H1 (cell line): ENCODE measurements at regions not wholly inside any gene's neighbourhood (a gene's known extent, or its start where the extent isn't known, plus 50 kb on each side); places are given as distances from the start of the nearest gene placed in this dataset.

Source experiments
- CTCF ChIA-PET: fragments of 300-600 bp; sonication (Branson Sonifier 250); formaldehyde crosslinking; loops from one replicate; lab custom pipeline; 2021; ENCODE audit not compliant: partially characterized antibody; lab: Charles Lee
- POLR2A ChIA-PET: fragments of 300-600 bp; sonication (Branson Sonifier 250); formaldehyde crosslinking; loops from one replicate; lab custom pipeline; 2021; ENCODE audit warnings: inconsistent platforms; ENCODE audit not compliant: partially characterized antibody; lab: Charles Lee
- DNase-seq, 2 experiments: peaks; one replicate each; pipeline versions ENCODE4 v3.0.0 to v3.0.0-alpha.2; 2010 to 2022; ENCODE audit warnings: low spot score in 2 of 2, low read depth in 1 of 2, mixed read lengths in 1 of 2
- FAIRE-seq: peaks from 2 replicates; lab custom pipeline; 2011; peaks lifted over from hg19 to GRCh38; lab: Jason Lieb, UNC
- H2AFZ ChIP-seq: 2 replicates; pipeline ENCODE4 v1.8.1; 2012; ENCODE audit warnings: low read length, inconsistent platforms
- H2AK5ac ChIP-seq: 2 replicates; pipeline ENCODE4 v1.6.1; 2013; ENCODE audit warnings: low read depth, low read length
- H2BK120ac ChIP-seq: replicated peaks from 2 replicates; pipeline ENCODE3; 2013; ENCODE audit warnings: low read depth, low read length, inconsistent platforms
- H2BK12ac ChIP-seq: 2 replicates; pipeline ENCODE4 v1.6.1; 2013; ENCODE audit warnings: low read depth, low read length
- H2BK15ac ChIP-seq: 2 replicates; pipeline ENCODE4 v1.6.1; 2013; ENCODE audit warnings: low read length
- H2BK20ac ChIP-seq: 2 replicates; pipeline ENCODE4 v1.6.1; 2013; ENCODE audit warnings: low read length
- H2BK5ac ChIP-seq: 2 replicates; pipeline ENCODE4 v1.6.1; 2013; ENCODE audit warnings: low read depth, low read length
- H3K14ac ChIP-seq: 2 replicates; pipeline ENCODE4 v1.6.1; 2013; ENCODE audit warnings: inconsistent platforms; ENCODE audit not compliant: insufficient read length
- H3K18ac ChIP-seq: 2 replicates; pipeline ENCODE4 v1.6.1; 2013; ENCODE audit warnings: low read length; ENCODE audit errors: extremely low read depth
- H3K23ac ChIP-seq: 2 replicates; pipeline ENCODE4 v1.6.1; 2013; ENCODE audit warnings: inconsistent platforms; ENCODE audit not compliant: insufficient read length
- H3K23me2 ChIP-seq: 2 replicates; pipeline ENCODE4 v1.6.1; 2013; ENCODE audit warnings: low read depth, low read length
- H3K27ac ChIP-seq: 2 replicates; pipeline ENCODE4 v1.6.1; 2011; ENCODE audit warnings: low read depth, low read length, inconsistent platforms
- H3K27me3 ChIP-seq, 4 experiments: replicated peaks in 1 of 4; 1 replicate in 1 of 4; 2 replicates in 3 of 4; pipeline versions ENCODE4 v1.6.1 to v1.8.1; 2011 to 2013; ENCODE audit warnings: low read length in 3 of 4, mild to moderate bottlenecking in 3 of 4, inconsistent platforms in 2 of 4, mixed read lengths in 2 of 4, moderate library complexity in 1 of 4; ENCODE audit not compliant: control insufficient read depth in 3 of 4, insufficient read depth in 3 of 4; ENCODE audit errors: extremely low read depth in 1 of 4
- H3K36me3 ChIP-seq, 4 experiments: 2 replicates each; pipeline versions ENCODE4 v1.6.1 to v1.8.1; 2011 to 2013; ENCODE audit warnings: mild to moderate bottlenecking in 4 of 4, low read length in 3 of 4, moderate library complexity in 2 of 4, control low read depth in 1 of 4, inconsistent platforms in 1 of 4; ENCODE audit not compliant: insufficient read depth in 4 of 4, control insufficient read depth in 2 of 4
- H3K4ac ChIP-seq: replicated peaks from 2 replicates; pipeline ENCODE3; 2013; ENCODE audit warnings: low read length, low read depth, mixed read lengths, inconsistent platforms; ENCODE audit not compliant: insufficient read length
- H3K4me1 ChIP-seq, 4 experiments: replicated peaks in 1 of 4; 1 replicate in 1 of 4; 2 replicates in 3 of 4; pipeline versions ENCODE4 v1.6.1 to v1.8.1; 2011 to 2013; ENCODE audit warnings: low read length in 3 of 4, inconsistent platforms in 2 of 4, mixed read lengths in 1 of 4; ENCODE audit not compliant: insufficient read depth in 4 of 4, control insufficient read depth in 3 of 4
- H3K4me2 ChIP-seq, 2 experiments: 2 replicates each; pipeline versions ENCODE4 v1.6.1 to v1.8.1; 2011 to 2013; ENCODE audit warnings: low read depth in 2 of 2, low read length in 2 of 2, control low read depth in 1 of 2, inconsistent platforms in 1 of 2, mild to moderate bottlenecking in 1 of 2; ENCODE audit not compliant: insufficient read depth in 1 of 2
- H3K4me3 ChIP-seq, 4 experiments: fragments of 200-600, 300-600 bp in 1 of 4; sonication (generic), shearing (Covaris generic), sonication (Bioruptor Twin) in 1 of 4; 2 replicates each; pipeline versions ENCODE4 v1.5.1 to v1.8.1; 2011 to 2016; ENCODE audit warnings: low read length in 4 of 4, low read depth in 3 of 4, control low read depth in 2 of 4, inconsistent platforms in 2 of 4, mild to moderate bottlenecking in 2 of 4, mixed read lengths in 1 of 4, moderate library complexity in 1 of 4; ENCODE audit not compliant: insufficient read depth in 2 of 4; ENCODE audit errors: extremely low read depth in 1 of 4
- H3K56ac ChIP-seq: replicated peaks from 2 replicates; pipeline ENCODE3; 2013; ENCODE audit warnings: low read depth, mild to moderate bottlenecking, mixed read lengths, low read length, inconsistent platforms; ENCODE audit not compliant: insufficient read length
- H3K79me1 ChIP-seq: 2 replicates; pipeline ENCODE4 v1.6.1; 2013; ENCODE audit warnings: low read depth, low read length, control low read depth
- H3K79me2 ChIP-seq, 2 experiments: 2 replicates each; pipeline versions ENCODE4 v1.6.1 to v1.8.1; 2012 to 2013; ENCODE audit warnings: low read length in 2 of 2, mild to moderate bottlenecking in 2 of 2, inconsistent platforms in 1 of 2; ENCODE audit not compliant: insufficient read depth in 2 of 2, control insufficient read depth in 1 of 2
- H3K9ac ChIP-seq, 4 experiments: replicated peaks in 1 of 4; 1 replicate in 1 of 4; 2 replicates in 3 of 4; pipeline versions ENCODE4 v1.6.1 to v1.8.1; 2011 to 2013; ENCODE audit warnings: low read depth in 3 of 4, low read length in 3 of 4, control low read depth in 2 of 4, mild to moderate bottlenecking in 2 of 4, moderate library complexity in 2 of 4, inconsistent platforms in 1 of 4; ENCODE audit errors: extremely low read depth in 1 of 4
- H3K9me3 ChIP-seq, 2 experiments: 2 replicates each; pipeline versions ENCODE4 v1.6.1 to v1.8.1; 2012 to 2013; ENCODE audit warnings: mild to moderate bottlenecking in 2 of 2, moderate library complexity in 2 of 2, control low read depth in 1 of 2, inconsistent platforms in 1 of 2, low read depth in 1 of 2, low read length in 1 of 2, mixed read lengths in 1 of 2; ENCODE audit not compliant: insufficient read depth in 2 of 2
- H4K20me1 ChIP-seq, 2 experiments: replicated peaks in 1 of 2; 2 replicates each; pipeline versions ENCODE3 to v1.8.1; 2011 to 2013; ENCODE audit warnings: inconsistent platforms in 2 of 2, low read length in 2 of 2, mild to moderate bottlenecking in 1 of 2; ENCODE audit not compliant: insufficient read depth in 2 of 2, control insufficient read depth in 1 of 2
- H4K5ac ChIP-seq: 2 replicates; pipeline ENCODE4 v1.6.1; 2013; ENCODE audit warnings: low read length, low read depth, mixed read lengths, inconsistent platforms; ENCODE audit not compliant: insufficient read length
- H4K8ac ChIP-seq: 2 replicates; pipeline ENCODE4 v1.8.0; 2013; ENCODE audit warnings: mild to moderate bottlenecking, moderate library complexity, low read length, inconsistent platforms; ENCODE audit not compliant: insufficient read depth; ENCODE audit errors: extremely low read depth
- H4K91ac ChIP-seq: replicated peaks from 2 replicates; pipeline ENCODE3; 2013; ENCODE audit warnings: low read length, mixed read lengths, inconsistent platforms; ENCODE audit not compliant: insufficient read length
- EP300 ChIP-seq, 2 experiments: IDR thresholded peaks; 1 replicate in 1 of 2; 2 replicates in 1 of 2; pipeline ENCODE4 v1.6.1; 2011 to 2012; ENCODE audit warnings: low read depth in 2 of 2, low read length in 2 of 2, mild to moderate bottlenecking in 2 of 2, borderline replicate concordance in 1 of 2, inconsistent platforms in 1 of 2, moderate library complexity in 1 of 2
- HDAC2 ChIP-seq, 2 experiments: fragments of 300-600 bp in 1 of 2; sonication (generic) in 1 of 2; IDR thresholded peaks; 2 replicates each; pipeline ENCODE4 v1.6.1; 2011 to 2012; ENCODE audit warnings: low read depth in 2 of 2, low read length in 2 of 2, mild to moderate bottlenecking in 2 of 2, moderate library complexity in 2 of 2, borderline replicate concordance in 1 of 2, inconsistent platforms in 1 of 2
- MAX ChIP-seq: IDR thresholded peaks from 2 replicates; pipeline ENCODE4 v1.6.1; 2012; ENCODE audit warnings: inconsistent platforms
- NANOG ChIP-seq: IDR thresholded peaks from 2 replicates; pipeline ENCODE4 v1.6.1; 2011; ENCODE audit warnings: low read length, low read depth, mild to moderate bottlenecking, inconsistent platforms; ENCODE audit not compliant: insufficient read depth, poor library complexity, severe bottlenecking
- NRF1 ChIP-seq: IDR thresholded peaks from 2 replicates; pipeline ENCODE4 v1.6.1; 2011; ENCODE audit warnings: mild to moderate bottlenecking, low read depth, low read length, improper control_type of control experiment
- PHF8 ChIP-seq: fragments of 200-600 bp; sonication (generic); conservative IDR thresholded peaks from 2 replicates; pipeline ENCODE4 v1.7.1; 2012; ENCODE audit warnings: low read depth, mild to moderate bottlenecking, inconsistent platforms, low read length, moderate library complexity
- POLR2A ChIP-seq, 2 experiments: IDR thresholded peaks; 1 replicate in 1 of 2; 2 replicates in 1 of 2; pipeline ENCODE4 v1.6.1; 2011; ENCODE audit warnings: low read depth in 2 of 2, low read length in 2 of 2, mild to moderate bottlenecking in 2 of 2; ENCODE audit errors: control extremely low read depth in 1 of 2
- RXRA ChIP-seq: IDR thresholded peaks from 2 replicates; pipeline ENCODE4 v1.6.1; 2011; ENCODE audit warnings: low read depth, mild to moderate bottlenecking, low read length, moderate library complexity; ENCODE audit not compliant: insufficient read depth
- WGBS, 2 experiments: shearing (Covaris generic) in 1 of 2; methylation state at CpG; one replicate each; pipeline versions ENCODE4 v1.1.6 to v1.1.7; 2013 to 2015; ENCODE audit warnings: low lambda C conversion rate in 2 of 2, mixed read lengths in 2 of 2, inconsistent platforms in 1 of 2, low coverage in 1 of 2, missing lambda C conversion rate in 1 of 2; ENCODE audit not compliant: insufficient replicate concordance in 2 of 2, insufficient coverage in 1 of 2, insufficient read length in 1 of 2; ENCODE audit errors: extremely low coverage in 1 of 2, missing lambda C conversion rate in 1 of 2; 5-methylcytosine and 5-hydroxymethylcytosine counted together
- TF ChIP-seq, protein P1 (sequence below): IDR thresholded peaks from 2 replicates; pipeline ENCODE4 v1.6.1; 2012; ENCODE audit warnings: inconsistent platforms
- TF ChIP-seq, protein P2 (sequence below): IDR thresholded peaks from 2 replicates; pipeline ENCODE4 v1.6.1; 2012; ENCODE audit warnings: low read length, inconsistent platforms

DNA sequence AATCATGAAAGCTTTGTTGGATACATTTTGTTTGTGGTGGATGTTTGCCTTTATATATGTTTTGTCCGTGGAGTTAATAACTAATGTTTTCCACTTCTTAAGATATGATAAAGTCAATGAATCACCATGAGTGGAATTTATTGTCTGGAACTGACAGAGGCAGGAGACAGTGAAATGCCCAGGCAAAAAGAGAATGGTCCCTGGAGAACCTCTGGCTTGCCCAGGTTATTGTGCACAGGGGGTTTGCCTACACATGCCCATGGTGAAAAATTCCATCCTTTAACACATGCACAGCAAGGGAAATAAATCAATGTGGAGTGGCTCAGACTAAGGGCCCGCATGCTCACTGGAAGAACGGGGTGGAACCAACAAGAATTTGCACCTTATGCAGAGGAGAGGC is 964.3 kb upstream of the GRIA3 start:
- H4K5ac ChIP-seq, result peak overlapping the region; percentile 67
- H3K79me1 ChIP-seq, result no peaks in the 10 kb centered on the region
- 63% methylated on average over 2 of the region's 3 CpGs; no CpG with 5 or more reads in 1 of the 2 experiments for WGBS, 2 experiments
- FAIRE-seq (peak; percentile 71), DNase-seq (no peak)
- H4K91ac ChIP-seq, result peak overlapping the region; percentile 29
- H3K79me2 ChIP-seq, result peaks cover 0 to 19% of the 10 kb centered on the region in 2 experiments; a peak in 2 of 4 replicates
- H4K20me1 ChIP-seq, result no peaks in the 10 kb centered on the region
- no peak overlapping the region for H2BK20ac ChIP-seq
- H3K23ac ChIP-seq, result no peak overlapping the region
- H3K23me2 ChIP-seq, result no peaks in the 10 kb centered on the region; the same call in 1 of the 2 replicates
- H3K9ac ChIP-seq, result no peak overlapping the region
- H3K56ac ChIP-seq, result no peak overlapping the region
- H2BK12ac ChIP-seq, result 0 out of 2 replicates have a peak overlapping the region, but pooled peaks have one; percentile 55
- CTCF ChIA-PET, result interaction anchor here (1.6 kb wide), 1 partner anchor 81 kb away, joined by 3 read pairs; no protein-coding TSS in a partner anchor
- peaks cover 0 to 14% (median 5%) of the 10 kb centered on the region in 4 experiments; a peak in 6 of 7 replicates for H3K4me1 ChIP-seq
- H2AFZ ChIP-seq, result no peak overlapping the region
- H2BK120ac ChIP-seq, result no peak overlapping the region
- H2BK15ac ChIP-seq, result no peak overlapping the region
- peak overlapping the region in 1 of 2 experiments; percentile 94; a peak in 1 of 4 replicates for H3K4me2 ChIP-seq
- POLR2A ChIA-PET, result interaction anchor here (1.5 to 3.4 kb wide), 2 partner anchors 11 to 28 kb away, joined by 6 to 18 read pairs; no protein-coding TSS in a partner anchor
- H2BK5ac ChIP-seq, result peak overlapping the region; percentile 97; the same call in 1 of the 2 replicates
- no peak overlapping the region for H3K18ac ChIP-seq
- H3K4ac ChIP-seq, result peak overlapping the region; percentile 44
- no peak overlapping the region for H2AK5ac ChIP-seq
- H3K27me3 ChIP-seq, result no peaks in the 10 kb centered on the region
- no peak overlapping the region for H3K27ac ChIP-seq
- no peak overlapping the region for H3K14ac ChIP-seq
- H3K9me3 ChIP-seq, result no peaks in the 10 kb centered on the region
- no peak overlapping the region for H3K4me3 ChIP-seq
- no peak overlapping the region for H4K8ac ChIP-seq
- H3K36me3 ChIP-seq, result peaks cover 0 to 6% (median 2%) of the 10 kb centered on the region in 4 experiments; a peak in 2 of 8 replicates
- TF ChIP-seq, protein P1, sequence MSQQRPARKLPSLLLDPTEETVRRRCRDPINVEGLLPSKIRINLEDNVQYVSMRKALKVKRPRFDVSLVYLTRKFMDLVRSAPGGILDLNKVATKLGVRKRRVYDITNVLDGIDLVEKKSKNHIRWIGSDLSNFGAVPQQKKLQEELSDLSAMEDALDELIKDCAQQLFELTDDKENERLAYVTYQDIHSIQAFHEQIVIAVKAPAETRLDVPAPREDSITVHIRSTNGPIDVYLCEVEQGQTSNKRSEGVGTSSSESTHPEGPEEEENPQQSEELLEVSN, result no peak
- TF ChIP-seq EP300 (IDR thresholded peaks at IDR 0.05; ENCODE audit: borderline replicate concordance in 1 of 2, low read depth in 2 of 2, low read length in 2 of 2), result no peak
- no peak for TF ChIP-seq HDAC2 (IDR thresholded peaks at IDR 0.05; ENCODE audit: borderline replicate concordance in 1 of 2, low read depth in 2 of 2, low read length in 2 of 2)
- TF ChIP-seq, protein P2, sequence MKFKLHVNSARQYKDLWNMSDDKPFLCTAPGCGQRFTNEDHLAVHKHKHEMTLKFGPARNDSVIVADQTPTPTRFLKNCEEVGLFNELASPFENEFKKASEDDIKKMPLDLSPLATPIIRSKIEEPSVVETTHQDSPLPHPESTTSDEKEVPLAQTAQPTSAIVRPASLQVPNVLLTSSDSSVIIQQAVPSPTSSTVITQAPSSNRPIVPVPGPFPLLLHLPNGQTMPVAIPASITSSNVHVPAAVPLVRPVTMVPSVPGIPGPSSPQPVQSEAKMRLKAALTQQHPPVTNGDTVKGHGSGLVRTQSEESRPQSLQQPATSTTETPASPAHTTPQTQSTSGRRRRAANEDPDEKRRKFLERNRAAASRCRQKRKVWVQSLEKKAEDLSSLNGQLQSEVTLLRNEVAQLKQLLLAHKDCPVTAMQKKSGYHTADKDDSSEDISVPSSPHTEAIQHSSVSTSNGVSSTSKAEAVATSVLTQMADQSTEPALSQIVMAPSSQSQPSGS, result no peak
- no peak for TF ChIP-seq NANOG
- TF ChIP-seq RXRA, result no peak
- no peak for TF ChIP-seq POLR2A (IDR thresholded peaks at IDR 0.05; ENCODE audit: control extremely low read depth in 1 of 2, low read depth in 2 of 2, low read length in 2 of 2)
- no peak for TF ChIP-seq NRF1
- TF ChIP-seq MAX, result no peak
- TF ChIP-seq PHF8, result no peak
